ENCODE measurements at regions not wholly inside any gene's neighbourhood (a gene's known extent, or its start where the extent isn't known, plus 50 kb on each side); places are given as distances from the start of the nearest gene placed in this dataset.
"Not testable (repeated sequence)": the region's sequence is repeated elsewhere in the genome, so short reads cannot be mapped to it uniquely, and the experiment has no call there.

GRCh38 chrX:66961665-66962064, 322.8 kb upstream of the EDA2R start:
- Histone ChIP-seq H3K4me3 (ENCODE audit: insufficient read length, low read depth) (no peak overlapping the region), H3K36me3 (ENCODE audit: insufficient read depth, insufficient read length, low read length) (no peaks in the 10 kb centered on the region), H3K4me1 (ENCODE audit: insufficient read depth, insufficient read length) (no peaks in the 10 kb centered on the region), H3K9me3 (ENCODE audit: insufficient read depth, low read length) (peaks cover 8% of the 10 kb centered on the region; the same call in 1 of the 2 replicates), H3K9ac (ENCODE audit: insufficient read length, low read depth) (no peak overlapping the region), H3K27me3 (ENCODE audit: insufficient read depth, insufficient read length) (no peaks in the 10 kb centered on the region)
- no peak for DNase-seq (ENCODE audit: low read depth, low spot score)
- TF ChIP-seq YY1 (IDR thresholded peaks at IDR 0.05; ENCODE audit: insufficient read depth, insufficient read length): no peak
- no peak for TF ChIP-seq SUZ12 (IDR thresholded peaks at IDR 0.05; ENCODE audit: extremely low read depth, insufficient read depth, insufficient read length)
- no peak for TF ChIP-seq ZNF274 (IDR thresholded peaks at IDR 0.05; ENCODE audit: low read depth, low read length)

GRCh38 chrX:66931713-66932112, 292.8 kb upstream of the EDA2R start:
- no peaks in the 10 kb centered on the region for H3K27me3 ChIP-seq (ENCODE audit: insufficient read depth, insufficient read length)
- H3K4me3 ChIP-seq (ENCODE audit: insufficient read length, low read depth): no peak overlapping the region
- no peaks in the 10 kb centered on the region for H3K36me3 ChIP-seq (ENCODE audit: insufficient read depth, insufficient read length, low read length)
- TF ChIP-seq ZNF274 (IDR thresholded peaks at IDR 0.05; ENCODE audit: low read depth, low read length) (no peak), SUZ12 (IDR thresholded peaks at IDR 0.05; ENCODE audit: extremely low read depth, insufficient read depth, insufficient read length) (no peak), YY1 (IDR thresholded peaks at IDR 0.05; ENCODE audit: insufficient read depth, insufficient read length) (no peak)
- no peak overlapping the region for H3K9ac ChIP-seq (ENCODE audit: insufficient read length, low read depth)
- H3K9me3 ChIP-seq (ENCODE audit: insufficient read depth, low read length): peaks cover 6% of the 10 kb centered on the region; the same call in 1 of the 2 replicates
- H3K4me1 ChIP-seq (ENCODE audit: insufficient read depth, insufficient read length): no peaks in the 10 kb centered on the region
- DNase-seq (ENCODE audit: low read depth, low spot score): no peak

- H3K9me3 ChIP-seq (ENCODE audit: insufficient read depth, low read length); DNase-seq (ENCODE audit: low read depth, low spot score); H3K9ac ChIP-seq (ENCODE audit: insufficient read length, low read depth); H3K4me3 ChIP-seq (ENCODE audit: insufficient read length, low read depth); H3K27me3 ChIP-seq (ENCODE audit: insufficient read depth, insufficient read length); H3K4me1 ChIP-seq (ENCODE audit: insufficient read depth, insufficient read length); H3K36me3 ChIP-seq (ENCODE audit: insufficient read depth, insufficient read length, low read length): not testable (repeated sequence)
Measured at GRCh38 chrX:66930516-66930915, 291.6 kb upstream of the EDA2R start.

GRCh38 chrX:66920296-66920695, 281.4 kb upstream of the EDA2R start:
- Histone ChIP-seq H3K9ac (ENCODE audit: insufficient read length, low read depth) (no peak overlapping the region), H3K4me3 (ENCODE audit: insufficient read length, low read depth) (no peak overlapping the region), H3K36me3 (ENCODE audit: insufficient read depth, insufficient read length, low read length) (no peaks in the 10 kb centered on the region), H3K4me1 (ENCODE audit: insufficient read depth, insufficient read length) (no peaks in the 10 kb centered on the region), H3K9me3 (ENCODE audit: insufficient read depth, low read length) (no peaks in the 10 kb centered on the region; the same call in 1 of the 2 replicates), H3K27me3 (ENCODE audit: insufficient read depth, insufficient read length) (no peaks in the 10 kb centered on the region)
- DNase-seq (ENCODE audit: low read depth, low spot score): no peak
- TF ChIP-seq YY1 (IDR thresholded peaks at IDR 0.05; ENCODE audit: insufficient read depth, insufficient read length) (no peak), ZNF274 (IDR thresholded peaks at IDR 0.05; ENCODE audit: low read depth, low read length) (no peak), SUZ12 (IDR thresholded peaks at IDR 0.05; ENCODE audit: extremely low read depth, insufficient read depth, insufficient read length) (no peak)

- Histone ChIP-seq H3K4me1 (ENCODE audit: insufficient read depth, insufficient read length) (no peaks in the 10 kb centered on the region), H3K9ac (ENCODE audit: insufficient read length, low read depth) (no peak overlapping the region), H3K9me3 (ENCODE audit: insufficient read depth, low read length) (no peaks in the 10 kb centered on the region; the same call in 1 of the 2 replicates), H3K4me3 (ENCODE audit: insufficient read length, low read depth) (no peak overlapping the region), H3K36me3 (ENCODE audit: insufficient read depth, insufficient read length, low read length) (no peaks in the 10 kb centered on the region), H3K27me3 (ENCODE audit: insufficient read depth, insufficient read length) (no peaks in the 10 kb centered on the region)
- TF ChIP-seq ZNF274 (IDR thresholded peaks at IDR 0.05; ENCODE audit: low read depth, low read length): no peak
- TF ChIP-seq YY1 (IDR thresholded peaks at IDR 0.05; ENCODE audit: insufficient read depth, insufficient read length): no peak
- no peak for TF ChIP-seq SUZ12 (IDR thresholded peaks at IDR 0.05; ENCODE audit: extremely low read depth, insufficient read depth, insufficient read length)
- no peak for DNase-seq (ENCODE audit: low read depth, low spot score)
Measured at GRCh38 chrX:66919280-66919832, 280.5 kb upstream of the EDA2R start.

GRCh38 chrX:66918511-66918910, 279.6 kb upstream of the EDA2R start:
- no peaks in the 10 kb centered on the region for H3K36me3 ChIP-seq (ENCODE audit: insufficient read depth, insufficient read length, low read length)

GRCh38 chrX:66915893-66916292, 277.0 kb upstream of the EDA2R start:
- no peak for TF ChIP-seq ZNF274 (IDR thresholded peaks at IDR 0.05; ENCODE audit: low read depth, low read length)
- TF ChIP-seq YY1 (IDR thresholded peaks at IDR 0.05; ENCODE audit: insufficient read depth, insufficient read length): no peak
- no peak for TF ChIP-seq SUZ12 (IDR thresholded peaks at IDR 0.05; ENCODE audit: extremely low read depth, insufficient read depth, insufficient read length)
- Histone ChIP-seq H3K27me3 (ENCODE audit: insufficient read depth, insufficient read length) (no peaks in the 10 kb centered on the region), H3K36me3 (ENCODE audit: insufficient read depth, insufficient read length, low read length) (no peaks in the 10 kb centered on the region), H3K4me1 (ENCODE audit: insufficient read depth, insufficient read length) (no peaks in the 10 kb centered on the region), H3K9ac (ENCODE audit: insufficient read length, low read depth) (no peak overlapping the region), H3K9me3 (ENCODE audit: insufficient read depth, low read length) (no peaks in the 10 kb centered on the region; the same call in 1 of the 2 replicates), H3K4me3 (ENCODE audit: insufficient read length, low read depth) (no peak overlapping the region)
- DNase-seq (ENCODE audit: low read depth, low spot score): no peak

More at GRCh38 chrX:66918511-66918910, 279.6 kb upstream of the EDA2R start:
- Histone ChIP-seq H3K27me3 (ENCODE audit: insufficient read depth, insufficient read length) (no peaks in the 10 kb centered on the region), H3K4me3 (ENCODE audit: insufficient read length, low read depth) (no peak overlapping the region), H3K4me1 (ENCODE audit: insufficient read depth, insufficient read length) (no peaks in the 10 kb centered on the region), H3K9me3 (ENCODE audit: insufficient read depth, low read length) (no peaks in the 10 kb centered on the region; the same call in 1 of the 2 replicates), H3K9ac (ENCODE audit: insufficient read length, low read depth) (no peak overlapping the region)
- no peak for DNase-seq (ENCODE audit: low read depth, low spot score)
- TF ChIP-seq SUZ12 (IDR thresholded peaks at IDR 0.05; ENCODE audit: extremely low read depth, insufficient read depth, insufficient read length): no peak

GRCh38 chrX:66914080-66914479, 275.2 kb upstream of the EDA2R start:
- H3K9ac ChIP-seq (ENCODE audit: insufficient read length, low read depth): no peak overlapping the region
- H3K27me3 ChIP-seq (ENCODE audit: insufficient read depth, insufficient read length): no peaks in the 10 kb centered on the region
- TF ChIP-seq ZNF274 (IDR thresholded peaks at IDR 0.05; ENCODE audit: low read depth, low read length) (no peak), SUZ12 (IDR thresholded peaks at IDR 0.05; ENCODE audit: extremely low read depth, insufficient read depth, insufficient read length) (no peak), YY1 (IDR thresholded peaks at IDR 0.05; ENCODE audit: insufficient read depth, insufficient read length) (no peak)
- no peaks in the 10 kb centered on the region; the same call in 1 of the 2 replicates for H3K9me3 ChIP-seq (ENCODE audit: insufficient read depth, low read length)
- no peaks in the 10 kb centered on the region for H3K4me1 ChIP-seq (ENCODE audit: insufficient read depth, insufficient read length)
- no peak for DNase-seq (ENCODE audit: low read depth, low spot score)
- H3K4me3 ChIP-seq (ENCODE audit: insufficient read length, low read depth): no peak overlapping the region
- H3K36me3 ChIP-seq (ENCODE audit: insufficient read depth, insufficient read length, low read length): no peaks in the 10 kb centered on the region
